ENCODE measurements at regions not wholly inside any gene's neighbourhood (a gene's known extent, or its start where the extent isn't known, plus 50 kb on each side); places are given as distances from the start of the nearest gene placed in this dataset.
A peak's percentile ranks its signal among the peaks of the same experiment; 100 is the strongest.
"Not testable (repeated sequence)": the region's sequence is repeated elsewhere in the genome, so short reads cannot be mapped to it uniquely, and the experiment has no call there.

DNA sequence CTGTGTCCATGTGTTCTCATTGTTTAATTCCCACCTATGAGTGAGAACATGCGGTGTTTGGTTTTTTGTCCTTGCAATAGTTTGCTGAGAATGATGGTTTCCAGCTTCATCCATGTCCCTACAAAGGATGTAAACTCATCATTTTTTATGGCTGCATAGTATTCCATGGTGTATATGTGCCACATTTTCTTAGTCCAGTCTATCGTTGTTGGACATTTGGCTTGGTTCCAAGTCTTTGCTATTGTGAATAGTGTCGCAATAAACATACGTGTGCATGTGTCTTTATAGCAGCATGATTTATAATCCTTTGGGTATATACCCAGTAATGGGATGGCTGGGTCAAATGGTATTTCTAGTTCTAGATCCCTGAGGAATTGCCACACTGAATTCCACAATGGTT lies 114.2 kb upstream of the ZNF195 start:
- DNase-seq (ENCODE audit: low read depth in 1 of 2, low spot score in 2 of 2) = not testable (repeated sequence)

DNA sequence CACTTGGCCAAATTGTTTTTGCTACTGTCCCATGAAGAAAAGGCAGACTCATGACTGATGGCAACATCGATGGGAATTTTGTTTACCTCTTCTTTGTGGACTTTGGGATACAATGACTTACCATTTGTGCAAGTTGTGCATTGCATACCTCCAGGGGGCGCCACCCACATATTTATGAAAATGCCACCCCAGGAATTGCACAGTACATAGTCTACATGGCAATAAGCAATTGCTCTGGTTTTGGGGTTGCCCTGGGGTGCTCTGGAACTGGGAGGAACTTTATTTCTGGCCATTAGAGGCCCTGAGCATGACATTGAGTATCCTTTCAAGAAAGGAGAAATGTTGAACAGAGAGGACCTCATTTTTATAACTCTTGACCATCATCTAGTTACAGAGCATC lies 109.1 kb upstream of the ZNF195 start:
- not testable (repeated sequence) for H3K4me3 ChIP-seq; H3K9me3 ChIP-seq (replicated peaks); H3K36me3 ChIP-seq; H3K4me1 ChIP-seq (replicated peaks); H3K27ac ChIP-seq; DNase-seq (ENCODE audit: low read depth in 1 of 2, low spot score in 2 of 2); H3K27me3 ChIP-seq (replicated peaks)

More for the DNA sequence above, 114.2 kb upstream of the ZNF195 start:
- H3K36me3 ChIP-seq; H3K27me3 ChIP-seq (replicated peaks); H3K4me1 ChIP-seq (replicated peaks); H3K27ac ChIP-seq; H3K9me3 ChIP-seq (replicated peaks); H3K4me3 ChIP-seq: not testable (repeated sequence)

DNA sequence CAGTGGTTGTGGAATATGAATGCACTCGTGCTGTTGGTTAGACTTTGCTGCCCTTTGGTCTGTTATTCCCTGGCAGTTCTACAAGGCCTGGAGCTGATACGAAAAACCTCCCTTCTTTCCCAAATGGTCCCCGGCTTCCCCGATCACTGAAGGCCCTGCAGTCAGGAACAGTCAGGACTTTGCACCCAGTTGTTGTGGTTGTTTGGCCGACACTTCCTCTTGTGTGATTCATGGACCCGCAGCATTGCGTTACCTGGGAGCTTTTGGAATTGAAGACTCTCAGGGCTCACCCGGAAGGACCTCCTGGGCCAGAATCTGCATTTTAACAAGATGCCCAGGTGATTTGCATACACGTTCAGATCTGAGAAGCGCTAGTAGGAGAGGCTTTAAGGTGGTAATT lies 106.8 kb upstream of the ZNF195 start:
- not testable (repeated sequence) for H3K27ac ChIP-seq; H3K27me3 ChIP-seq (replicated peaks); H3K4me1 ChIP-seq (replicated peaks); H3K9me3 ChIP-seq (replicated peaks); H3K36me3 ChIP-seq; DNase-seq (ENCODE audit: low read depth in 1 of 2, low spot score in 2 of 2); H3K4me3 ChIP-seq

DNA sequence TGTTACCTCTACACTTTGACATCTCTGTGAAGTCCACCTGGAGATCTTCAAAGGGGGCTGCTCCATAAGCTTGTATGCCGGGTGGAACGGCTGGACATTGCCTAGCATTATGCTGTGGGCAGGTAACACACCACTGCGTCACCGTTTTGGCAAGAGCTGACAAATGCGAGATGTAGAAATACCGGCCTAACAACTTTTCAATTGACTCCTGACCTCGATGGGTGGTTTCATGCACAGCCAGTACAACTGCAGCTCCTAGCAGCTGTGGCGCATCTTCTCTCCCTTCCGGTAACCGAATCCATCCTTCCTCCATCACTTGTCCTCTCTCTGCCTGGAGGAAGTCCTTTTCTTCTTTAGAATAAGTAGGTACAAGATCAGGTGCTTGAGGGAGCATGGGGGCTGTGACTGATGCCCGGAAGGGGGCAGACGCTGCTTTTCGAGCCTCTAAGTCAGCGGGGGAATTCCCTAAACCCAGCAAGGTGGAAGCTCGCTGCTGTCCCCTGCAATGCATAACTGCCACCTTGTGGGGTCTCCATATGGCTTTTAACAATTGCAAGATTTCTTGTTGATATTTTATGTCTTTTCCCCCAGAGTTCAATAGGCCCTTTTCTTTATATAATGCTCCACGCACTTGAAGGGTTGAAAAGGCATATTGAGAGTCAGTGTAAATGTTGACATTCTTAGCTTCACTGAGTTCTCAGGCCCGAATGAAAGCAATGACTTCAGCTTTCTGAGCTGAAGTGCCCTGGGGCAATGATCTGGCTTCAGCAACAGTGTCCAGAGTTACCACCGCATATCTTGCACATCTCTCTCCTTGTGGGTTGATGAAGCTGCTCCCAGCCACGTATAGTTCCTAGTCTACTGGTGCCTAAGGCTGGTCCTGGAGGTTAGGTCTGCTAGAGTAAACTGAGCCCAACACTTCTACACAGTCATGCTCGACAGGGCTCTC lies 98.3 kb upstream of the ZNF195 start:
- H3K4me3 ChIP-seq; H3K27ac ChIP-seq; H3K27me3 ChIP-seq (replicated peaks); H3K9me3 ChIP-seq (replicated peaks); DNase-seq (ENCODE audit: low read depth in 1 of 2, low spot score in 2 of 2); H3K4me1 ChIP-seq (replicated peaks); H3K36me3 ChIP-seq: not testable (repeated sequence)

DNA sequence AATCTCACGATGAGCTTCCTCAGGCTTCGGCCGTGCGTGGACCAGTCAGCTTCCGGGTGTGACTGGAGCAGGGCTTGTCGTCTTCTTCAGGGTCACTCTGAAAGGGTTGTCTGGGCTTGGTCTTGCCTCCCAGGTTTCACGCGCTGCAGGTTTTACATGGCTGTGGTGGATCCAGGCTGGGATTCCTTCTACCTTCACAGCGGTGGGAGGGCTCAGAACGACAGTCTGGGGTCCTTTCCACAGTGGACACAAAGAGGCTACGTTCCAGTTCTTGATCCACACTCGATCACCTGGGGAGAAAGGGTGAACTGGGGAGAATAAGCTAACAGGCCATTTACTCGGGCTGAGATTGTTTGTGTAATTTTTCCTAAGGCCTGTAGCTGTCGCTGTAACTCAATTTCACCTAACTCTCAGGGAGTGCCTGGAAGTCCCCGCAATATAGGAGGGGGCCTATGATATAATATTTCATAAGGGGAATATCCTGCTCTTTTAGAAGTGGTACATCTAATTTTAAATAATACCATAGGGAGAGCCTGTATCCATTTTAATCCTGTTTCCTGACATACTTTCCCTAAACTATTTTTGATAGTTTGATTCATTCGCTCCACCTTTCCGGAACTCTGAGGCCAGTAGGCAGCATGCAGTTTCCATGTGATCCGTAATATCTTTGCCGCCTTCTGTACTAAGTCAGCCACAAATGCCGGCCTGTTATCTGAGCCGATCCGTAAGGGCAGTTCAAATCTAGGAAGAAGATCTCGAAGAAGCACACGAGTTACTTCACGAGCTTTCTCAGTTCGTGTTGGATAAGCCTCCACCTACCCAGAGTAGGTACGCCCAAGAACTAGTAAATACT lies 97.4 kb upstream of the ZNF195 start:
- H3K36me3 ChIP-seq; H3K4me1 ChIP-seq (replicated peaks); DNase-seq (ENCODE audit: low read depth in 1 of 2, low spot score in 2 of 2); H3K4me3 ChIP-seq; H3K27me3 ChIP-seq (replicated peaks); H3K27ac ChIP-seq; H3K9me3 ChIP-seq (replicated peaks): not testable (repeated sequence)

DNA sequence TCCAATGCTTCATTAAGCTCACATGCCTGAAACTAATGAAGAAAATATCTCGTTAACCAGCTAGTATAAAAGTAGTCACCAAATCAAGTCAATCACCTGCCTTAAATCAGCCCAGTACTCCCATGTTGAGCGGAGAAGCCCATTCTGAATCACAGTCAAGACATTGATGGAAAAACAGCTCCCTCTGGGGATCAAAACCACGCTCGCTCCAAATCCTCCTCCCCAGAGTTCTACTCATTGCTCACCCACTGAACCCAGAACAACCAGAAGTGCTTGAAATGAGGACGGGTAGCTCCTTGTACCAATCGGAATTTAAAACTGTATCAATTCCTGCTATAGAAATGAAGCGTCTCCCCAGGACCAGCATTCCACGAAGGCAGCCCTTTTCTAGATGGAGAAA lies 90.0 kb upstream of the ZNF195 start:
- DNase-seq (ENCODE audit: low read depth in 1 of 2, low spot score in 2 of 2); H3K27ac ChIP-seq; H3K9me3 ChIP-seq (replicated peaks); H3K36me3 ChIP-seq; H3K4me3 ChIP-seq; H3K4me1 ChIP-seq (replicated peaks); H3K27me3 ChIP-seq (replicated peaks): not testable (repeated sequence)

DNA sequence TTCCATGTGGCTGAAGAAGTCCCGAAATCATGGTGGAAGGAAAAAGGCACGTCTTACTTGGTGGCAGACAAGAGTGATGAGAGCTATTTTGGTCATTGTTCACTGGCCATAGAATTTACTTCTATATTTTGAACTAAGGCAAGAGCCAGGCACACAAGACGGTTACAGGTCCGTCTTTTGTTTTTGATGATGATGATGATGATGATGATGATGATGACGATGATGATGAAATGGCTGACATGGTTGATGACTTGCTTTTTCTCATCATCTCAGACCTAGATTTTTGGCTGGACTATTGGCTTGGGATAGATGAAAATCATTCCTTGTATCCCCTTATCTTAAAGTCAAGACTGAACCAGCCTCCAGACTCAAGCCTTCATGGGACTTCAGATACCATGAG lies 88.7 kb upstream of the ZNF195 start:
- not testable (repeated sequence) for H3K27ac ChIP-seq; H3K36me3 ChIP-seq; H3K9me3 ChIP-seq (replicated peaks); DNase-seq (ENCODE audit: low read depth in 1 of 2, low spot score in 2 of 2); H3K27me3 ChIP-seq (replicated peaks); H3K4me1 ChIP-seq (replicated peaks); H3K4me3 ChIP-seq

DNA sequence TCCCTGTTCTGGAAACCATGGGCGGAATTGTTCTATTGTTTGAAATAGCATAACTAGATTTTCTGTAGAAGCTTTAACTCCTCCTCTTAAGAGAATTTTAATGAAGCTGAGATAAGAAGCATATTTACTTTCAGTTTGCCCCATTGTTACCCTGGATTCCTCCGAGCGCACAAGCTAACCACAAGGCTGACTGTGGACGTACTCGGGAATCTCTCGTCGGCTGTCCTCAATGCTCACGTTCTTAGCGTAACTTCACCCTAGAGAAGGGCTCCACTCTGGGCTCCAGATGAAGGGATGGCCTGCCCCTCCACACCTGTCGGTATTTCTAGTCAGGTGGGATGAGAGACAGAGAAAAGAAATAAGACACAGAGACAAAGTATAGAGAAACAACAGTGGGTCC lies 76.7 kb upstream of the ZNF195 start:
- not testable (repeated sequence) for H3K36me3 ChIP-seq; H3K9me3 ChIP-seq (replicated peaks); H3K27ac ChIP-seq; H3K4me3 ChIP-seq; H3K4me1 ChIP-seq (replicated peaks)
- peaks cover 26% of the 10 kb centered on the region for H3K27me3 ChIP-seq (replicated peaks)
- DNase-seq (ENCODE audit: low read depth in 1 of 2, low spot score in 2 of 2) = peak; percentile 28 to 57

DNA sequence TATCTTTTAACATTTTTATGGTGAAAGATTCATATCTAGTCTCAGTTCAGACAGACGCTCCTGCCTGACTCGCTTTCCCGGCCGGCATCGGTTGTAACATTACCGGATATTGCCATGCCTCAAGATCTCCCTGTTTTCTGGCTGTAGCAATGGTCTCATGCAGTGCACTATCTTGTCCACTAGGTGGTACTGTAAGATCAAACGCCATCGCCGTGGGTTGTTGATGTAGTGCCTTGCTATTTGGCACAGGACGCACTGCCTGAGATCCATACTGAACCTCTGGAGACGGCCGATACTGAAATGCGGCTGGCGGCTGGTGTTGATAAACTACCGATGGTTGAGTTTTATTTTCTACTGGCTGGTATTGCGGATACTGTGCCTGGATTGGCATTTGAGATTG lies 75.9 kb upstream of the ZNF195 start:
- H3K36me3 ChIP-seq; H3K4me3 ChIP-seq; H3K27ac ChIP-seq; H3K9me3 ChIP-seq (replicated peaks); H3K4me1 ChIP-seq (replicated peaks): not testable (repeated sequence)
- peak; percentile 38 to 63 for DNase-seq (ENCODE audit: low read depth in 1 of 2, low spot score in 2 of 2)
- H3K27me3 ChIP-seq (replicated peaks) = peaks cover 26% of the 10 kb centered on the region

DNA sequence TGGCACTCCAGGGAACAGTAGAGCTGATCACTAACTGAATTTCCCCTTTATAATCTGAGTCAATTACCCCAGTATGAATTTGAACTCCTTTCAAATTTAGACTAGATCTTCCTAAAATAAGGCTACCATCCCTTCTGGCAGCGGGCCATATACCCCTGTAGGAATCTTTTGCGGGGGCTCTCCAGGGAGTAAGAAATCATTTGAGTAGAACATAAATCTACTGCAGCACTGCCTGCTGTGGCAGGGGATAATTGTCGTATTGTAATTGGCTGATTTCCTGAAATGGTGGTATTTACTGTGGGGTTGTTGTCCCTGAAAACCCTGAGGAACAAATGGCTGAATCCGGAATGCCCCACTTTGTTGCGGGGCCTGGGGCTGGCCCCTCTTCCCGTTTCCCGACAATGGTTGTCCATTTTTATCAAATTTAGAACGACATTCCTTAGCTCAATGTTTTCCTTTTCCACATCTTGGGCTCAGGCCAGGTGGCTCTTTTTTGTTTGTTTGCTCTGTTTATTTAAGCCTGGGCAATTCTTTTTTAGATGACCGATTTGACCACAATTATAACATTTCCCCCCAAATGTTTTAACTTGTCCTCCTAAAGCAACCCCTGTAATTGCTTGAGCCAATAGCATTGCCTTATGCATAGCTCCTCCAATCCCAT lies 74.8 kb upstream of the ZNF195 start:
- H3K9me3 ChIP-seq (replicated peaks); H3K4me3 ChIP-seq; H3K36me3 ChIP-seq; DNase-seq (ENCODE audit: low read depth in 1 of 2, low spot score in 2 of 2); H3K27ac ChIP-seq; H3K4me1 ChIP-seq (replicated peaks): not testable (repeated sequence)
- peaks cover 26% of the 10 kb centered on the region for H3K27me3 ChIP-seq (replicated peaks)

DNA sequence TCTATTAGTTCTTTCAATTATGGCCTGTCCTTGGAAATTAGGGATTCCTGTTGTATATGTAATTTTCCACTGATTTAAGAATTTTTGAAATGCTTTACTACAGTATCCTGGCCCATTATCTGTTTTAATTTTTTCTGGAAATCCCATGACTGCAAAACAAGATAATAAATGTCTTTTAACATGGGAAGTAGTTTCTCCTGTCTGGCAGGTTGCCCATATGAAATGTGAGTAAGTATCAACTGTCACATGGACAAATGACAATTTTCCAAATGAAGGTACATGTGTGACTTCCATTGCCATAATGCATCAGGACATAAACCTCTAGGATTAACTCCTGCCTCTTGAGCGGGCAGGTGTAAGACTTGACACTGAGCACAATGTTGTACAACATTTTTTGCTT lies 71.9 kb upstream of the ZNF195 start:
- H3K36me3 ChIP-seq, H3K27ac ChIP-seq, H3K4me3 ChIP-seq: not testable (repeated sequence)

DNA sequence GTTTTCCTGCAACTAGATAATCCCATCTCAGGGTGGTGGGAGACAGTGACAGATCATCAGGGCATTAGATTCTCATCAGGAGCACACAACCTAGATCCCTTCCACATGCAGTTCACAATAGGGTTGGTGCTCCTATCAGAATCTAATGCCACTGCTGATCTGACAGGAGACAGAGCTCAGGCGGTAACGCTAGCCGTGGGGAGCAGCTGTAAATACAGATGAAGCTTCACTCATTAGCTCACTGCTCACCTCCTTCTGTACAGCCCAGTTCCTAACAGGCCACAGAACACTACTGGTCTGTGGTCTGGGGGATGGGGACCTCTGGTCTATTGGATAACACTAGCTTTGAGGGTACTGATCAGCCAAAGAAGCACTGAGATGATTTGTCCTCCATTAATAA lies 66.6 kb upstream of the ZNF195 start:
- not testable (repeated sequence) for H3K9me3 ChIP-seq (replicated peaks); DNase-seq (ENCODE audit: low read depth in 1 of 2, low spot score in 2 of 2); H3K36me3 ChIP-seq; H3K27me3 ChIP-seq (replicated peaks); H3K4me1 ChIP-seq (replicated peaks); H3K27ac ChIP-seq; H3K4me3 ChIP-seq

More for the DNA sequence above, 71.9 kb upstream of the ZNF195 start:
- peaks cover 26% of the 10 kb centered on the region for H3K27me3 ChIP-seq (replicated peaks)
- not testable (repeated sequence) for H3K4me1 ChIP-seq (replicated peaks); DNase-seq (ENCODE audit: low read depth in 1 of 2, low spot score in 2 of 2); H3K9me3 ChIP-seq (replicated peaks)

DNA sequence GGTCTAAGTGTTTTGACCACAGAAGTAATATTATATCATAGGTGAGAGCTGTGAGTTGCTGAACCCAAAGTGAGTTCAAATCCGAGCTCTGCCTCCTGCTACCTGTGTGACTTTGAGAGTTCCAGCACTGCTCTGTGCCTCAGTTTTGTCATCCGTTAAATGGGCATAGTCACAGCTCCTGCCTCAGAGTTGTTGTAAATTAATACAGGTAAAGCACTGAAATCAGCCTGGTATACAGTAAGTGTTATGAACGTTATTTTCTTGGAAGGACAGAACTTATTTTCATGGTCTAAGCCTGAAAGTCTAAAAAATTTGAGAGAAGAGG lies 65.4 kb upstream of the ZNF195 start:
- not testable (repeated sequence) for H3K4me1 ChIP-seq (replicated peaks)

More for the DNA sequence above, 65.4 kb upstream of the ZNF195 start:
- not testable (repeated sequence) for DNase-seq (ENCODE audit: low read depth in 1 of 2, low spot score in 2 of 2); H3K36me3 ChIP-seq; H3K27ac ChIP-seq; H3K9me3 ChIP-seq (replicated peaks); H3K27me3 ChIP-seq (replicated peaks); H3K4me3 ChIP-seq

Measured in SJSA1 (cell line).